ENCODE measurements at regions not wholly inside any gene's neighbourhood (a gene's known extent, or its start where the extent isn't known, plus 50 kb on each side); places are given as distances from the start of the nearest gene placed in this dataset.
"Not testable (repeated sequence)": the region's sequence is repeated elsewhere in the genome, so short reads cannot be mapped to it uniquely, and the experiment has no call there.

GRCh38 chr10:80697926-80698325, 160.2 kb downstream of the SH2D4B start:
- DNase-seq (ENCODE audit: low read depth), result no peak

- DNase-seq (ENCODE audit: low read depth), result peak; percentile 30
Observed at GRCh38 chr10:80699602-80700039, 161.9 kb downstream of the SH2D4B start.

- no peak for DNase-seq (ENCODE audit: low read depth)
Observed at GRCh38 chr10:80700252-80700651, 162.6 kb downstream of the SH2D4B start.

DNA sequence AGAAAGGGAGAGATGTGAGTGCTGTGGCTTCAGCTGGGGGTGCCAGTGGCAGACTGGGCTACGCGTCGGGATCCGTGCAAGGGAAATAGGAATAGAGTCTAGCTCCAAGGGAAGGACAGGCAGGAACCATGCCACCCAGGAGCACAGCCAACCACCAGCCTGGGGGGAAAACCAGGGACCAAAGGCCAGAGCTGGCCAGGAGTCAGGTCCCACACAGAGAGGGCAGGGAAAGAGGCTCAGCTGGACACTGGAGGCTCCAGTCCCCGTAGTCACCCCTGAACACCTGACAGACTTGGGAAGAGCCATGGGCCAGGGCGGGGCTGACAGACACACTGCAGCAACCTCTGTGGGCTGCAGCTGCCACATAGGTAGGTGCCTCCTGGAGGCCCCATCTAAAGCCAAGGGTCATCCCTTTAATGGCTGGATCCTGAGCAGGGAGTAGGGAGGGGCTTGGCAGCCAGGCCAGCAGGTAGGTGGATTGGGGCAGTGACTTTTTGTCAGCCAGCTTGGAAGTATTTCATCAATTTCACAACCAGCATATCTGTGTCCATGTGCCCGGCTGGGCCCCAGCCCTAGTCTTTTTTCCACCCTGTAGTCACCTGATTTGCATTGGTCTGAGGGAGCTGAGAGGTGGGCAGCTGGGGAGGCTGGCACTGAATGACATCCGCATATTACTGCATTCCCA, 163.2 kb downstream of the SH2D4B start:
- no peak for DNase-seq (ENCODE audit: low read depth)

- DNase-seq (ENCODE audit: low read depth), result no peak
Observed at GRCh38 chr10:80701706-80702105, 164.0 kb downstream of the SH2D4B start.

DNA sequence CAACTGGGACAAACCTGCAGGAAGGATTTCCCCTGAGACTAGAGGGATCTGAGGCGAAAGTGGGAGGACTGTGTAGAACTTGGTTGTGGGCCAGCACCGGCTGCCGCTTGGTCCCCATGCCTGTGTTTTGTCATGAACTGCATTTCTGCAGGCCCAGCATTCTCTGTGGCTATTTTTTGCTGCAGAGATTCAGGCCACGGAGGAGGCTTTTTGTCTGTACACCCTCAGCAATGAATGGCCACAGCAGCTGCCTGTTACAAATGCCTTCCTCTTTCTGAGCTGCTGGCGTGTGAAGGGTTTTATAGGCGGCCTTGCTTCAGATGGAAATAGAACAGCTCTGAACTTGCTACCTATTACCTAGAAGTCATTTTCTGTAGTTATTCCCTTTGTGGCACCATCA, 164.4 kb downstream of the SH2D4B start:
- DNase-seq (ENCODE audit: low read depth), result no peak

GRCh38 chr10:80705899-80706298, 168.2 kb downstream of the SH2D4B start:
- DNase-seq (ENCODE audit: low read depth), result no peak

- DNase-seq (ENCODE audit: low read depth), result no peak
Observed at GRCh38 chr10:80708185-80708584, 170.5 kb downstream of the SH2D4B start.

GRCh38 chr10:80708808-80709207, 171.1 kb downstream of the SH2D4B start:
- no peak for DNase-seq (ENCODE audit: low read depth)

- DNase-seq (ENCODE audit: low read depth), result no peak
Observed at GRCh38 chr10:80709866-80710265, 172.2 kb downstream of the SH2D4B start.

GRCh38 chr10:80713398-80713928, 175.8 kb downstream of the SH2D4B start:
- no peak for DNase-seq (ENCODE audit: low read depth)

GRCh38 chr10:80714566-80714965, 176.9 kb downstream of the SH2D4B start:
- DNase-seq (ENCODE audit: low read depth), result no peak

GRCh38 chr10:80718024-80718423, 180.3 kb downstream of the SH2D4B start:
- no peak for DNase-seq (ENCODE audit: low read depth)

- DNase-seq (ENCODE audit: low read depth), result no peak
Observed at GRCh38 chr10:80719935-80720334, 182.2 kb downstream of the SH2D4B start.

GRCh38 chr10:80720549-80720948, 182.8 kb downstream of the SH2D4B start:
- DNase-seq (ENCODE audit: low read depth), result no peak

- not testable (repeated sequence) for DNase-seq (ENCODE audit: low read depth)
Observed at GRCh38 chr10:80728354-80728753, 190.7 kb downstream of the SH2D4B start.

DNA sequence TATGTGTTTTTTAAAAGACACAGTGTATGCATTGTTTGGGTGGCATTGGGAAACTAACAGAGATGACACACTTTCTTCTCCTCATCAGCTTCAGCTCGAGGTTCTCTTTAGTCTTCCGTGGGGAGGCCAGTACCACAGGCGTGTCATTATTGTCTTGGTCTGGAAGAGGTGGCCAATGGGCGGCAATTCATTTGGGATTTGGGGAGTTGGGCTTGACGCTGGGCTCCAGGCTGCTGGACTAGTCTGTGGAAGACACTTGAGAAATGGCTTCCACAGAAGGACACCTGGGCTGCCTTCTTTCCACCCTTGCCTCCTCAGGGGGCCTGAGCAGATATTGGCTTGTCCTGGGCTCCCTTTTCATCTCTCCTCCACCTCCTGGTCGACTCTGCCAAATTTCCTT, 192.2 kb downstream of the SH2D4B start:
- DNase-seq (ENCODE audit: low read depth), result no peak

DNA sequence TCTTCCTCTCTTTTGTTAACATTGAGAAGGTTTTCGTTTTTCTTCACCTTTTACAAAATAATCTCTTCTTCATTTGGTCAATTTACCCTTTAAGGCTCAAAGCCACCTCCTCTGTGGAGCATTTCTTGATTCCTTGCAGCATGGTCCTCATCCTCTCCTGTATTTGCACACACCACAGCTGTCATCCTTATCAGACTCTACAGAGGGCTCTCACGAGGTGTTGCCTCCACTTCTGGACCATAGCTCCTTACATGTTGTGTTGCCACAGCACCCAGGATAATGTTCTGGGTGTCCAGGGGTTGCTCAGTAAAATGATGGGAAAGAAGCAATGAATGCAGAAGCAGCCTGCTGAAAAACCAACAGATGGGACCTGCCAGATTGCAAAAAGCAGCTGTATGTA, 192.8 kb downstream of the SH2D4B start:
- DNase-seq (ENCODE audit: low read depth), result no peak

- DNase-seq (ENCODE audit: low read depth), result no peak
Observed at GRCh38 chr10:80734589-80734988, 196.9 kb downstream of the SH2D4B start.

GRCh38 chr10:80737209-80737608, 199.5 kb downstream of the SH2D4B start:
- no peak for DNase-seq (ENCODE audit: low read depth)

DNA sequence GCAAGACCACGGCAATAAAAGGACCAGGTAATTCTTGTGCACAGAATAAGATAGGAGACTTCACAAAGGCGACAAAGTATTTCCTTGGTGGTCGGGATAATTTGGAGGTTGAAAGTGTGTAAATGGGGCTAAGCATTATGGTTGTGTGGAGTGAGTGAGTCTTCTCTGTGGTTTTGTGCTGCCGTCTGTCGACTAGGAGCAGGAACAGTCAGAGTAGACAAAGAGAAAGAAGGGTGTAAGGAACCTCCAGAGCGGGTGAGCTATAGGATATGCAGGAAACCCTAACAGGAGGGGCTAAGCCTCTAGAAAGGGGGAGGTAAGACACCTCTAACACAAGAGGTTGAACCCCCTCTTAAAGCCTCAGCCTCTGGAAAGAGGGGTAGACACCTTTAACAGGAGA, 201.6 kb downstream of the SH2D4B start:
- DNase-seq (ENCODE audit: low read depth), result no peak

DNA sequence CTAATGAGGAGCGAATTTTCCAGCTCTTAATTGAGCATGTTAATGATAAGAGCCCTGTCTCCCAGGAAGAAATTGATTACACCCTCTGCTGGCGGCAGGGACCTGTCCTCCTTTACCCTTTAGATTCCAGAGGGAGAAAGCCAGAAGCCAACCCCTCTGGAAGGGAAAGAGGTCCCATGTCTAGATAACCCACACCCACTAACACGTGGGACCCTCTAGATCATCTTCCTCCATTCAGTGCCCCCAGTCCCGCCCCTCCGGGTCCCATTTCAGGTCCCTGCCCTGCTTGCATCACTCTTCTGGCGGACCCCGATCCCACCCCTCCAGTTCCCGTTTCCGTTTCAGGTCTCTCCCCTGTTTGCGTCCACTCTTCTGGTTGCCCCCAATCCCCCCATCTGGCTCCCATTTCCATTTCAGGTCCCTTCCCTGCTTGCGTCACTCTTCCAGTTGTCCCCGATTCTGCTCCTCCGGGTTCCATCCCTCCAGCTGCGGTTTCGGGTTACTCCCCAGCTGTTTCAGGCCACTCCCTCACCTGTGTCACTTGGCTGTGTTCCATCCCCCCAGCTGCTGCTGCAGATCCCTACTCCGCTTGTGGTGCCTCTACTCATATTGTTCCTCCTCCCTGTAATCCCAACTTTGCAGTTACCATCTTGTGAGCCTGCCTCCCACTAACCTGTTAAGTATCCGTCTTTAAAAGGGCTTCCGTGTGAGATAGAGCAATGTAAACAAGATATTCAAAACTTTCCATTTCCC, 202.4 kb downstream of the SH2D4B start:
- DNase-seq (ENCODE audit: low read depth), result no peak

DNA sequence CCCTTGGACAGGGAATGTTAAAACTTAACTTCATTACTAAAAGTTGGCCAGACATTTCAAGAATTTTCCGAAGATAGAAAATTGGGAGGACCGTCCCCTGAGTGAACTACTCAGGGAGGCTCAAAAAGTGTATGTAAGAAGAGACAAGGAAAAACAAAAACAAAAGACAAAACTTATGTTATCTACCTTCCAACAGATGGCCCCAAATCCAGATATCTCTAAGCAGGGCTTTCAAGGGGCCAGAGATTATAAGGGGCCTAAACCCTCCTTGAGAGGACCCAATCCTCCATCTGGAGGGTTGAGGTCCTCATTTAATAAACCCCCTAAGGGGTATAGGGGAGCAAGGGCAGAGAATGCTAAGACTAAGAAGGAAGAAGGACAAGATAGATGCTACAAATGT, 203.6 kb downstream of the SH2D4B start:
- DNase-seq (ENCODE audit: low read depth), result no peak
